Upper lobe of left lung (tissue), 4 donors: ENCODE measurements at regions not wholly inside any gene's neighbourhood (a gene's known extent, or its start where the extent isn't known, plus 50 kb on each side); places are given as distances from the start of the nearest gene placed in this dataset.

Experiments
- CTCF ChIP-seq, 6 experiments: fragments of 450-650 bp in 4 of 6; fragments of 200-600 bp in 2 of 6; sonication (generic) in 2 of 6; IDR thresholded peaks; one replicate each; pipeline ENCODE4 v1.5.1; 2016 to 2019; ENCODE audit warnings: antibody characterized with exemption in 6 of 6
- EP300 ChIP-seq, 4 donors: sonication (generic); formaldehyde crosslinking; IDR thresholded peaks; one replicate each; pipeline ENCODE4 v1.5.1; 2017; ENCODE audit warnings: antibody characterized with exemption in 4 of 4, control low read depth in 2 of 4

- TF ChIP-seq CTCF (IDR thresholded peaks at IDR 0.05) (no peak), EP300 (IDR thresholded peaks at IDR 0.05) (no peak)
Measured at GRCh38 chr1:208462761-208463160, 218.6 kb upstream of the PLXNA2 start.
